CD14-positive monocyte (primary cell): ENCODE measurements at regions not wholly inside any gene's neighbourhood (a gene's known extent, or its start where the extent isn't known, plus 50 kb on each side); places are given as distances from the start of the nearest gene placed in this dataset.

Source experiments
- DNase-seq, 3 donors: peaks; one replicate each; pipeline ENCODE4 v3.0.0-alpha.2; 2011 to 2022
- H2AFZ ChIP-seq: 2 replicates; pipeline ENCODE4 v1.6.0; 2012; ENCODE audit warnings: mild to moderate bottlenecking, low read depth, low read length, inconsistent platforms; ENCODE audit not compliant: insufficient read depth, poor library complexity, severe bottlenecking
- H3K27ac ChIP-seq, 2 donors: 1 replicate in 1 of 2; 2 replicates in 1 of 2; pipeline ENCODE4 v1.5.1; 2012 to 2013; ENCODE audit warnings: low read length in 2 of 2, control low read depth in 1 of 2, inconsistent platforms in 1 of 2, low read depth in 1 of 2, mild to moderate bottlenecking in 1 of 2
- H3K27me3 ChIP-seq, 2 donors: one replicate each; pipeline versions ENCODE4 v1.6.0 to v1.6.1; 2011 to 2013; ENCODE audit warnings: low read length in 2 of 2; ENCODE audit not compliant: control insufficient read depth in 2 of 2, insufficient read depth in 2 of 2
- H3K36me3 ChIP-seq, 2 donors: replicated peaks in 1 of 2; 1 replicate in 1 of 2; 2 replicates in 1 of 2; pipeline versions ENCODE4 v1.5.1 to v1.6.1; 2012 to 2013; ENCODE audit warnings: low read length in 2 of 2, control low read depth in 1 of 2, inconsistent platforms in 1 of 2, mild to moderate bottlenecking in 1 of 2; ENCODE audit not compliant: insufficient read depth in 2 of 2, control insufficient read depth in 1 of 2
- H3K4me1 ChIP-seq, 2 donors: 1 replicate in 1 of 2; 2 replicates in 1 of 2; pipeline versions ENCODE4 v1.5.1 to v1.6.1; 2012 to 2013; ENCODE audit warnings: low read length in 2 of 2, control low read depth in 1 of 2, inconsistent platforms in 1 of 2, mild to moderate bottlenecking in 1 of 2, moderate library complexity in 1 of 2; ENCODE audit not compliant: insufficient read depth in 2 of 2, control insufficient read depth in 1 of 2
- H3K4me2 ChIP-seq: replicated peaks from 2 replicates; pipeline ENCODE3; 2012; ENCODE audit warnings: low read length, moderate library complexity, mild to moderate bottlenecking; ENCODE audit not compliant: poor library complexity, severe bottlenecking; ENCODE audit errors: extremely low read depth
- H3K4me3 ChIP-seq, 3 experiments: fragments of 200-600 bp in 1 of 3; sonication (generic) in 1 of 3; replicated peaks in 1 of 3; 1 replicate in 2 of 3; 2 replicates in 1 of 3; pipeline ENCODE4 v1.5.1; 2011 to 2013; ENCODE audit warnings: low read length in 3 of 3, mild to moderate bottlenecking in 3 of 3, control low read depth in 2 of 3, low read depth in 2 of 3, inconsistent platforms in 1 of 3, moderate library complexity in 1 of 3
- H3K79me2 ChIP-seq: 2 replicates; pipeline ENCODE4 v1.6.0; 2012; ENCODE audit warnings: mild to moderate bottlenecking, control low read depth, inconsistent platforms, low read length, moderate library complexity; ENCODE audit not compliant: insufficient read depth
- H3K9ac ChIP-seq: 2 replicates; pipeline ENCODE4 v1.6.0; 2017; ENCODE audit warnings: low read length, mild to moderate bottlenecking; ENCODE audit not compliant: insufficient read depth, poor library complexity, severe bottlenecking
- H3K9me3 ChIP-seq, 2 donors: replicated peaks in 1 of 2; 1 replicate in 1 of 2; 2 replicates in 1 of 2; pipeline versions ENCODE4 v1.5.1 to v1.6.1; 2012 to 2013; ENCODE audit warnings: low read length in 2 of 2, control low read depth in 1 of 2; ENCODE audit not compliant: control insufficient read depth in 1 of 2, insufficient read depth in 1 of 2
- H4K20me1 ChIP-seq: 2 replicates; pipeline ENCODE4 v1.6.0; 2012; ENCODE audit warnings: mild to moderate bottlenecking, low read length, control low read depth, moderate library complexity; ENCODE audit not compliant: insufficient read depth
- H3K27ac Mint-ChIP-seq, 7 donors: one replicate each; pipeline ENCODE4 v1.8.0; 2020; ENCODE audit warnings: mild to moderate bottlenecking in 7 of 7, mixed read lengths in 7 of 7, moderate library complexity in 6 of 7, inconsistent platforms in 2 of 7
- H3K27me3 Mint-ChIP-seq, 3 donors: one replicate each; pipeline ENCODE4 v1.8.0; 2021 to 2022; ENCODE audit warnings: low read depth in 3 of 3, mild to moderate bottlenecking in 3 of 3, mixed read lengths in 3 of 3, moderate library complexity in 3 of 3, inconsistent platforms in 1 of 3
- H3K36me3 Mint-ChIP-seq, 2 donors: one replicate each; pipeline ENCODE4 v1.8.0; 2020; ENCODE audit warnings: mixed read lengths in 2 of 2, inconsistent platforms in 1 of 2, mild to moderate bottlenecking in 1 of 2
- H3K4me1 Mint-ChIP-seq: one replicate; pipeline ENCODE4 v1.8.0; 2020; ENCODE audit warnings: mild to moderate bottlenecking, mixed read lengths
- H3K4me3 Mint-ChIP-seq, 2 donors: one replicate each; pipeline ENCODE4 v1.8.0; 2020; ENCODE audit warnings: mild to moderate bottlenecking in 2 of 2, mixed read lengths in 2 of 2, moderate library complexity in 1 of 2
- H3K9me3 Mint-ChIP-seq, 7 donors: one replicate each; pipeline ENCODE4 v1.8.0; 2020 to 2022; ENCODE audit warnings: mixed read lengths in 7 of 7, mild to moderate bottlenecking in 6 of 7, moderate library complexity in 6 of 7, inconsistent platforms in 2 of 7
- WGBS: methylation state at CpG from one replicate; pipeline ENCODE4 v1.1.5; 2013; ENCODE audit warnings: missing lambda C conversion rate; ENCODE audit not compliant: insufficient coverage; 5-methylcytosine and 5-hydroxymethylcytosine counted together
- intact Hi-C, 2 donors: fragments of 100-400 bp; cut with micrococcal nuclease; formaldehyde crosslinking; loops; one replicate each; pipeline versions ENCODE4 v1.15.0 to v1.15.1; 2023
- TF ChIP-seq, protein P1 (sequence below): fragments of 200-600 bp; IDR thresholded peaks from one replicate; pipeline ENCODE4 v1.8.0; 2022; ENCODE audit warnings: antibody characterized with exemption, mild to moderate bottlenecking

DNA sequence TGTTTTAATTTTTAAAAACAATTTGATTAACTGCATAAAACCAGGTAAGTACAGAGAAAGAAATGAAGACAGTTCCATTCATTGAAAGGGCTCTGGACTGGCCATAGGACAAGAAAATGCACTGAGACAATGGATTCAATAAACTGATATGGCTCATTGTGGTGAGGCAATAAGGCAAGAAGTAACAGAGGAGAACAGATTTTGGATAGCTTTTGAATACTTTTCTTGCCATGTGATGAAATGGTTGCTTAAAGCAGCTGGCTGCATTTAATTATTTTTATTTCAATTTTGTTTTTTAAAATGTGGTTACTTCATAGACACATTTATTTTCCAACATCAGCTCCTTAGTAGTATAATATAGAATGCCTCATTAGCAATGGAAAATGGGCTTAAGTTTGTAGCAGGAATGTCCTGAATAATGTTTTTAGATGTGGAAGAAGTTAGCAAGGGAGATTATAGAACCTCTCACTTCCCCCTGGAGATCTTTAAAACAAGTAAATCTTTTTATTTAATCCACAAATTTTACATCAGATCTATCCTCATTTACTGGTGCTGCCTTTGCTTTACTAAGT, 646.9 kb upstream of the ZEB2 start:
- no peak overlapping the region for H3K4me3 ChIP-seq
- no peaks in the 10 kb centered on the region for H3K27me3 Mint-ChIP-seq
- no peak overlapping the region for H3K4me2 ChIP-seq
- H2AFZ ChIP-seq, result no peak overlapping the region
- no peaks in the 10 kb centered on the region for H3K9me3 ChIP-seq
- no peaks in the 10 kb centered on the region for H3K36me3 ChIP-seq
- peaks cover 3% of the 10 kb centered on the region for H3K4me1 Mint-ChIP-seq
- no peaks in the 10 kb centered on the region for H3K4me1 ChIP-seq
- no peaks in the 10 kb centered on the region for H3K27me3 ChIP-seq
- no peak overlapping the region for H3K9ac ChIP-seq
- no peaks in the 10 kb centered on the region for H3K79me2 ChIP-seq
- H3K27ac ChIP-seq, result no peak overlapping the region
- intact Hi-C loops, result no loop called here
- no peak for DNase-seq
- H4K20me1 ChIP-seq, result no peaks in the 10 kb centered on the region
- peaks cover 0 to 15% (median 2%) of the 10 kb centered on the region in 7 donors for H3K9me3 Mint-ChIP-seq
- no peak overlapping the region for H3K4me3 Mint-ChIP-seq
- H3K36me3 Mint-ChIP-seq, result no peaks in the 10 kb centered on the region
- TF ChIP-seq, protein P1, sequence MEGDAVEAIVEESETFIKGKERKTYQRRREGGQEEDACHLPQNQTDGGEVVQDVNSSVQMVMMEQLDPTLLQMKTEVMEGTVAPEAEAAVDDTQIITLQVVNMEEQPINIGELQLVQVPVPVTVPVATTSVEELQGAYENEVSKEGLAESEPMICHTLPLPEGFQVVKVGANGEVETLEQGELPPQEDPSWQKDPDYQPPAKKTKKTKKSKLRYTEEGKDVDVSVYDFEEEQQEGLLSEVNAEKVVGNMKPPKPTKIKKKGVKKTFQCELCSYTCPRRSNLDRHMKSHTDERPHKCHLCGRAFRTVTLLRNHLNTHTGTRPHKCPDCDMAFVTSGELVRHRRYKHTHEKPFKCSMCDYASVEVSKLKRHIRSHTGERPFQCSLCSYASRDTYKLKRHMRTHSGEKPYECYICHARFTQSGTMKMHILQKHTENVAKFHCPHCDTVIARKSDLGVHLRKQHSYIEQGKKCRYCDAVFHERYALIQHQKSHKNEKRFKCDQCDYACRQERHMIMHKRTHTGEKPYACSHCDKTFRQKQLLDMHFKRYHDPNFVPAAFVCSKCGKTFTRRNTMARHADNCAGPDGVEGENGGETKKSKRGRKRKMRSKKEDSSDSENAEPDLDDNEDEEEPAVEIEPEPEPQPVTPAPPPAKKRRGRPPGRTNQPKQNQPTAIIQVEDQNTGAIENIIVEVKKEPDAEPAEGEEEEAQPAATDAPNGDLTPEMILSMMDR, result no peak
- H3K27ac Mint-ChIP-seq, result no peak overlapping the region

DNA sequence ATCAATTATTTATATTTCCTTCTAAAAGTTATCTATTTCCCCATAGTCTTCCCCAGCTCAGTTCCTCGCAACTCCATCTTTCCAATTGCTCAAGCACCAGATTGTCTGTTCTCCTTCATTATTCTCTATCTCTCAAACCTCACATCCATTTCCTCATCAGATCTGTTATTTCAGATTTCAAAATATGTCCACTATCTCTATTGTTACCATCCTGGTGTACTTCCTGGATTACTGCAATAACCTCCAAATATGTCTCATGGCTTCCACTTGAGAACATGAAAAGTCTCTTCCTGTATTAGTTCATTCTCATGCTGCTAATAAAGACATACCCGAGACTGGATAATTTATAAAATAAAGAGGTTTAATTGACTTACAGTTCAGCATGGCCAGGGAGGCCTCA, 641.7 kb upstream of the ZEB2 start:
- Histone ChIP-seq H3K27me3 (no peaks in the 10 kb centered on the region), H3K27ac (no peak overlapping the region), H3K9me3 (no peaks in the 10 kb centered on the region), H3K36me3 (no peaks in the 10 kb centered on the region), H3K79me2 (no peaks in the 10 kb centered on the region), H3K4me1 (peaks cover 0 to 7% of the 10 kb centered on the region in 2 donors), H3K4me2 (no peak overlapping the region), H3K4me3 (no peak overlapping the region), H4K20me1 (no peaks in the 10 kb centered on the region), H3K9ac (no peak overlapping the region), H2AFZ (no peak overlapping the region)
- H3K27ac Mint-ChIP-seq, result no peak overlapping the region
- H3K9me3 Mint-ChIP-seq, result peaks cover 0 to 10% (median 3%) of the 10 kb centered on the region in 7 donors
- 56% methylated on average over 1 of the region's 2 CpGs for WGBS
- peaks cover 0 to 1% (median 0%) of the 10 kb centered on the region in 3 donors for H3K27me3 Mint-ChIP-seq
- no peak overlapping the region for H3K4me3 Mint-ChIP-seq
- intact Hi-C loops, result no loop called here
- no peak for DNase-seq
- H3K4me1 Mint-ChIP-seq, result peaks cover 7% of the 10 kb centered on the region
- no peaks in the 10 kb centered on the region for H3K36me3 Mint-ChIP-seq
- TF ChIP-seq, protein P1, result no peak
